ENCODE measurements at regions not wholly inside any gene's neighbourhood (a gene's known extent, or its start where the extent isn't known, plus 50 kb on each side); places are given as distances from the start of the nearest gene placed in this dataset.

- no peak for DNase-seq (ENCODE audit: low read depth in 2 of 2)
Measured at GRCh38 chr3:176562331-176562730, 635.0 kb downstream of the TBL1XR1 start.

GRCh38 chr3:176561826-176562225, 635.5 kb downstream of the TBL1XR1 start:
- DNase-seq (ENCODE audit: low read depth in 2 of 2): no peak

GRCh38 chr3:176554791-176555654, 642.3 kb downstream of the TBL1XR1 start:
- no peak for DNase-seq (ENCODE audit: low read depth in 2 of 2)

- no peak for DNase-seq (ENCODE audit: low read depth in 2 of 2)
Measured at GRCh38 chr3:176554264-176554663, 643.0 kb downstream of the TBL1XR1 start.

- no peak for DNase-seq (ENCODE audit: low read depth in 2 of 2)
Measured at GRCh38 chr3:176526942-176527341, 670.3 kb downstream of the TBL1XR1 start.

GRCh38 chr3:176526225-176526624, 671.1 kb downstream of the TBL1XR1 start:
- DNase-seq (ENCODE audit: low read depth in 2 of 2): no peak

GRCh38 chr3:176523114-176523513, 674.2 kb downstream of the TBL1XR1 start:
- DNase-seq (ENCODE audit: low read depth in 2 of 2): no peak

GRCh38 chr3:176522436-176522835, 674.8 kb downstream of the TBL1XR1 start:
- no peak for DNase-seq (ENCODE audit: low read depth in 2 of 2)

- no peak for DNase-seq (ENCODE audit: low read depth in 2 of 2)
Measured at GRCh38 chr3:176521531-176522175, 675.6 kb downstream of the TBL1XR1 start.

GRCh38 chr3:176514297-176514696, 683.0 kb downstream of the TBL1XR1 start:
- DNase-seq (ENCODE audit: low read depth in 2 of 2): peak in 1 of 2 experiments; percentile 2

GRCh38 chr3:176513604-176514003, 683.7 kb downstream of the TBL1XR1 start:
- peak in 1 of 2 experiments; percentile 4 for DNase-seq (ENCODE audit: low read depth in 2 of 2)

- no peak for DNase-seq (ENCODE audit: low read depth in 2 of 2)
Measured at GRCh38 chr3:176512037-176512436, 685.2 kb downstream of the TBL1XR1 start.

- no peak for DNase-seq (ENCODE audit: low read depth in 2 of 2)
Measured at GRCh38 chr3:176510097-176510496, 687.2 kb downstream of the TBL1XR1 start.

GRCh38 chr3:176505878-176506621, 691.2 kb downstream of the TBL1XR1 start:
- no peak for DNase-seq (ENCODE audit: low read depth in 2 of 2)

GRCh38 chr3:176491084-176491483, 706.2 kb downstream of the TBL1XR1 start:
- DNase-seq (ENCODE audit: low read depth in 2 of 2): no peak

- no peak for DNase-seq (ENCODE audit: low read depth in 2 of 2)
Measured at GRCh38 chr3:176490357-176490756, 706.9 kb downstream of the TBL1XR1 start.

- no peak for DNase-seq (ENCODE audit: low read depth in 2 of 2)
Measured at GRCh38 chr3:176479248-176479647, 718.0 kb downstream of the TBL1XR1 start.

GRCh38 chr3:176469694-176470205, 727.5 kb downstream of the TBL1XR1 start:
- DNase-seq (ENCODE audit: low read depth in 2 of 2): no peak

GRCh38 chr3:176463610-176464009, 733.7 kb downstream of the TBL1XR1 start:
- no peak for DNase-seq (ENCODE audit: low read depth in 2 of 2)

- DNase-seq (ENCODE audit: low read depth in 2 of 2): no peak
Measured at GRCh38 chr3:176447369-176447768, 749.9 kb downstream of the TBL1XR1 start.

- no peak for DNase-seq (ENCODE audit: low read depth in 2 of 2)
Measured at GRCh38 chr3:176442326-176442725, 755.0 kb downstream of the TBL1XR1 start.

GRCh38 chr3:176439729-176440128, 757.6 kb downstream of the TBL1XR1 start:
- no peak for DNase-seq (ENCODE audit: low read depth in 2 of 2)

All from stimulated activated CD4-positive, alpha-beta T cell treated with anti-CD3 and anti-CD28 coated beads, Interleukin-12 subunit alpha, Interleukin-12 subunit beta, amount 100 ng/mL, for 24 hours (primary cell).